Stimulated activated CD4-positive, alpha-beta T cell treated with anti-CD3 and anti-CD28 coated beads, Interleukin-12 subunit alpha, Interleukin-12 subunit beta, amount 100 ng/mL, for 48 hours (primary cell): ENCODE measurements at regions not wholly inside any gene's neighbourhood (a gene's known extent, or its start where the extent isn't known, plus 50 kb on each side); places are given as distances from the start of the nearest gene placed in this dataset.
"Not testable (repeated sequence)": the region's sequence is repeated elsewhere in the genome, so short reads cannot be mapped to it uniquely, and the experiment has no call there.

Experiments used
- DNase-seq, 3 donors: peaks; one replicate each; pipeline ENCODE4 v3.0.0-alpha.2; 2020; ENCODE audit warnings: low read depth in 2 of 3, low spot score in 1 of 3

- DNase-seq = no peak
Observed at GRCh38 chr3:80994085-80994665, 767.3 kb downstream of the GBE1 start.

- DNase-seq = no peak
Observed at GRCh38 chr3:80993241-80993945, 768.1 kb downstream of the GBE1 start.

- no peak for DNase-seq
Observed at GRCh38 chr3:80983753-80984152, 777.7 kb downstream of the GBE1 start.

GRCh38 chr3:80978216-80978969, 783.1 kb downstream of the GBE1 start:
- DNase-seq = no peak

GRCh38 chr3:80970292-80970691, 791.2 kb downstream of the GBE1 start:
- no peak for DNase-seq

GRCh38 chr3:80929576-80929975, 831.9 kb downstream of the GBE1 start:
- no peak for DNase-seq

DNA sequence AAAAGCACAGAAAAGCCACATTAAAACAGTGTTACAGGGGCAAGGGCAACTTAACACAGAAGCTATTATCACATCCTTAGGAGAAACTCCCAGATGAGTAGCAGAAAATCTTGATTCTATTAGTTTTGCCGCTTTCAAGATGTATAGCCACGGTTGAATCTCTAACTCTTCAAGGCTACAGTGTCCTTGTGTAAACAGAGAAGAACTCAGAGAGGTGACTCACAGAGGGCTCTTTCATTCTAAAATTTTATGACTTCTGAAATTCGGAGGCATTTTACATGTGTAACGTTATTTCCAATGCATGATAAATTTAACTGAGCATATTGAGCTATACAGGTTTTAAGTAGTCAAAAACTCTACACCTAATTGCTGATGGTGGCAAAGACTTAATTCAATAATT, 846.6 kb downstream of the GBE1 start:
- no peak for DNase-seq

DNA sequence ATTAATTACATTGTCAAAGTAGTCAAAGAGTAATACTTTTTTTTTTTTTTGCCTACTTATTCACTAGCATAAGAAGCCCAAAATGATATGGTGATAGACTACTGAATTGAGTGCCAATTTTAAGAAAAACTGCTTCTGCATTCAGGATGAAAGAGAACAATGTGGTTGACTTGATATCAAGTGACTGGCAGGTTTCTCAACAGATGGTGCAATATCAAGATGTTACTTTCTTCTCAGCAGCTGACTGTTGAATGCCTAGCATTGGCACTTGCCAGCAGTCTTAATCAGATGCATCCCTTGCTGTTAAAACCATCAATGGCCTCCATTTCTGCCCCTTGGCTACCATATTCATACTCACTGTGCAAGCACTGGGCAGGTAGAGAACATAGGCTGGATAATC, 863.2 kb downstream of the GBE1 start:
- DNase-seq = no peak

DNA sequence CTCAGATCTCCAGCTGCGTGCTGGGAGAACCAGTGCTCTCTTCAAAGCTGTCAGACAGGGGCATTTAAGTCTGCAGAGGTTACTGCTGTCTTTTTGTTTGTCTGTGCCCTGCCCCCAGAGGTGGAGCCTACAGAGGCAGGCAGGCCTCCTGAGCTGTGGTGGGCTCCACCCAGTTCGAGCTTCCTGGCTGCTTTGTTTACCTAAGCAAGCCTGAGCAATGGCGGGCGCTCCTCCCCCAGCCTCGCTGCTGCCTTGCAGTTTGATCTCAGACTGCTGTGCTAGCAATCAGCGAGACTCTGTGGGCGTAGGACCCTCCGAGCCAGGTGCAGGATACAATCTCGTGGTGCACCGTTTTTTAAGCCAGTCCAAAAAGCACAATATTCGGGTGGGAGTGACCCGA, 864.4 kb downstream of the GBE1 start:
- not testable (repeated sequence) for DNase-seq

GRCh38 chr3:80890571-80890970, 870.9 kb downstream of the GBE1 start:
- DNase-seq = no peak

- no peak for DNase-seq
Observed at GRCh38 chr3:80889535-80889934, 871.9 kb downstream of the GBE1 start.

DNA sequence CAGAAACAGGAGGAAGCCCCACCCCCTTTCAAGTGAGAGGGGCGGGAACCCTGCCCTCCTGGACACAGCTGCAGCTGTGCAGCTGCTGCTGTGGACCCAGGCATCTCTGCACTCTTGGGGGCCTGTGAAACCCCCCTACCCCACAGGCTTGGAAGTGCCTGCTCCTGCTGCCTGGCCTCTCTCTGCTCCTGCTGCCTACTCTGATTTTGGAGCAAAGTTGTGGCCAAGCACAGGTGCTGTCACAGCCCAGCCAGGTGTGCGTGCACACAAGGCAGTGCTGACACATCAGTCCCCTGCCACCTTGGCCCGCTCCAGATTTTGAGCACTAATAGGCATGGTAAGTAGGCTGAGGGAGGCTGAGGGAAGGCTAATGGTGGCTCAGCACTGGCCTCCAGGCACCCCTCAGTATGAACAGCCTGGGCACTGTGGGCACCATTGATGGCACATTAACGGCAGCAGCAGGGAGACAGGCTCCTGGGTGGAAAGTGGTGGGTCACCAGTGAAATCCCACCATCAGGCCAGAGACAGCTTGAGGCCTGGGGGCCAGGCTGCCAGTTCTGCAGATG, 890.9 kb downstream of the GBE1 start:
- no peak for DNase-seq

- DNase-seq = no peak
Observed at GRCh38 chr3:80855482-80855881, 906.0 kb downstream of the GBE1 start.

- DNase-seq = no peak
Observed at GRCh38 chr3:80836395-80836794, 925.0 kb downstream of the GBE1 start.

DNA sequence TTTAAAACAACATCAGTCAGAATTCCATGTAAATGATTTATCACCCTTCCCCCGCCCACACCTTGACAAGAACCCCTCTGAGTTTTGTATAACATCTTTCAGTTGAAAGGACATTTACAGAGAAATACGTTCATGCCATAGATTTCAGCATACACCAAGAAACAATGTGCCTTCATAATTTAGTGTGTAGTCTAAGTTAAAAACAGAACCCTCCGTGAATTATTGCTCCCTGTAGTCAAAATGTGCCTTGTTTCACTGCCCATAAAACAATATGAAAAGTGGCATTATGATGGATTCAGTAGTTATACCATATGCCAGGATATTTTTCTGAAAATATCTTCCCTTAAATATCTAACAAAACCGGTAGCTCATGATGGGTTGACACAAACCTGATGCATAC, 953.9 kb downstream of the GBE1 start:
- DNase-seq = no peak

DNA sequence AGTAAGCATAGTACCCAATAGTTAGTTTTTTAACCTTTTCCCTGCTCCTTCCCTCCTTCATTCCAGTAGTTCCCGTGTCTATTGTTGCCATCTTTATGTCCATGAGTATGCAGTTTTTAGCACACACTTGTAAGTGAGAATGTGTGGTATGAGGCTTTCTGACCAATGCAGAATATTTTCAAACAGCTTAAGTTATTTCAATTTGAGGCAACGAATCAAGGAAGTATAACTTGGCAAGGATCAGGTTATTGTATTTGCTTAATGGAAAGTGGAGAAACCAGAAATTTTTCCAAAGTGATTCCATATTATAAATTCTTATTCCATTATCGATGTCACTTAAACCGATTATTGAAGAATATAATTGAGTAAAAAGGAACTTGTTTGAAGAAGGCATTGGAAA, 954.8 kb downstream of the GBE1 start:
- DNase-seq = no peak

- no peak for DNase-seq
Observed at GRCh38 chr3:80788914-80789313, 972.5 kb downstream of the GBE1 start.

GRCh38 chr3:80785875-80786274, 975.6 kb downstream of the GBE1 start:
- DNase-seq = no peak

DNA sequence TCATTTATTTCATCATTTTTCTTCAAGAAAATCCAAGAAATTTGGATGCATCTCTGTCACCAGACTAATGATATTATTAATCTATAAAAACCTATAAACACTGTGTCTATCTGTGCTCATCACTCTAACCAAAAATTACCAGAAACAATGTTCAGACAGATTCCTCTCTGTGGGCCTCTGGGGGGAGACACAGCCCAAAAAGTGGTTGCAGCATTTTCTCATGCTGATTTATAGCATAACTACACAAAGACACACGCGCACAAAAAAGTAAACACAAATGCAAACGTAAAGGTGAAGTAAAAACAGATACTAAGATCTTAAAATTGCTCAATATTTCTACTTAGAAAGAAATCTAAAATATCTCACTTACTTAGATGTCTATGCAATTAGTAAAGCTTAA, 976.0 kb downstream of the GBE1 start:
- DNase-seq = no peak

- no peak for DNase-seq
Observed at GRCh38 chr3:80771085-80771484, 990.4 kb downstream of the GBE1 start.

- DNase-seq = no peak
Observed at GRCh38 chr3:80770106-80771074, 991.1 kb downstream of the GBE1 start.
